Transverse colon (tissue), 3 donors: ENCODE measurements at regions not wholly inside any gene's neighbourhood (a gene's known extent, or its start where the extent isn't known, plus 50 kb on each side); places are given as distances from the start of the nearest gene placed in this dataset.

ENCODE experiments used
- CTCF ChIP-seq, 5 experiments: fragments of 200-600 bp in 3 of 5; fragments of 450-650 bp in 2 of 5; sonication (generic) in 3 of 5; IDR thresholded peaks; 1 replicate in 2 of 5; 2 replicates in 3 of 5; pipeline ENCODE4 v1.5.1; 2016 to 2017; ENCODE audit warnings: antibody characterized with exemption in 5 of 5, inconsistent platforms in 3 of 5, mild to moderate bottlenecking in 2 of 5, moderate library complexity in 1 of 5
- EP300 ChIP-seq: sonication (generic); formaldehyde crosslinking; IDR thresholded peaks from one replicate; pipeline ENCODE4 v1.6.1; 2017; ENCODE audit warnings: antibody characterized with exemption, low read depth
- POLR2A ChIP-seq: fragments of 450-650 bp; IDR thresholded peaks from one replicate; pipeline ENCODE4 v1.6.1; 2016; ENCODE audit warnings: antibody characterized with exemption, mild to moderate bottlenecking, moderate library complexity

GRCh38 chr1:58401991-58402390 lies 144.5 kb downstream of the OMA1 start:
- TF ChIP-seq CTCF (IDR thresholded peaks at IDR 0.05): no peak
- TF ChIP-seq POLR2A: no peak
- no peak for TF ChIP-seq EP300
